ENCODE measurements at regions not wholly inside any gene's neighbourhood (a gene's known extent, or its start where the extent isn't known, plus 50 kb on each side); places are given as distances from the start of the nearest gene placed in this dataset.

GRCh38 chr1:198374288-198374687, 166.2 kb downstream of the ATP6V1G3 start:
- no peak for TF ChIP-seq REST (IDR thresholded peaks at IDR 0.05; ENCODE audit: insufficient replicate concordance, low read depth)
- no peak for TF ChIP-seq POLR2AphosphoS5 (IDR thresholded peaks at IDR 0.05; ENCODE audit: low read depth)
- TF ChIP-seq CTCF (IDR thresholded peaks at IDR 0.05; ENCODE audit: insufficient read depth, low read length) = no peak
